IMR-90 (cell line): ENCODE measurements at regions not wholly inside any gene's neighbourhood (a gene's known extent, or its start where the extent isn't known, plus 50 kb on each side); places are given as distances from the start of the nearest gene placed in this dataset.

Experiments
- ATAC-seq: fragments of 200-7000 bp; cut with Tn5 transposase; 2 replicates; pipeline ENCODE4 v1.9.1; 2020; ENCODE audit warnings: low read depth, mild to moderate bottlenecking, moderate library complexity
- BruUV-seq: library from RNA; stranded (reverse); fragments of 400-500 nt; replicated peaks from 2 replicates; lab custom pipeline; 2021; lab: Mats Ljungman, UMichigan
- CTCF ChIA-PET: fragments of 300-600 bp; formaldehyde crosslinking; extraction: SDS; loops from one replicate; lab custom pipeline; 2021; ENCODE audit warnings: antibody characterized with exemption; lab: Yijun Ruan, JAX
- POLR2A ChIA-PET: fragments of 300-600 bp; sonication (Branson Sonifier 250); formaldehyde crosslinking; loops from one replicate; lab custom pipeline; 2022; ENCODE audit warnings: antibody characterized with exemption; ENCODE audit not compliant: unreplicated experiment; lab: Charles Lee
- DNase-seq: peaks from one replicate; pipeline ENCODE4 v3.0.0; 2013
- H2AFZ ChIP-seq: replicated peaks from 2 replicates; pipeline ENCODE3; 2013; ENCODE audit warnings: low read length, mild to moderate bottlenecking; ENCODE audit not compliant: poor library complexity
- H2AK5ac ChIP-seq: 2 replicates; pipeline ENCODE4 v1.6.1; 2013; ENCODE audit warnings: low read depth, low read length, inconsistent platforms
- H2AK9ac ChIP-seq: replicated peaks from 2 replicates; pipeline ENCODE3; 2013; ENCODE audit warnings: mild to moderate bottlenecking, low read depth, low read length, moderate library complexity; ENCODE audit not compliant: poor library complexity
- H2BK120ac ChIP-seq: 2 replicates; pipeline ENCODE4 v1.6.1; 2013; ENCODE audit warnings: low read depth, low read length, inconsistent platforms
- H2BK15ac ChIP-seq: 3 replicates; pipeline ENCODE4 v1.6.1; 2013; ENCODE audit warnings: low read depth, low read length, inconsistent platforms
- H2BK20ac ChIP-seq: 2 replicates; pipeline ENCODE4 v1.6.1; 2013; ENCODE audit warnings: low read depth, mild to moderate bottlenecking, inconsistent platforms, low read length, moderate library complexity
- H2BK5ac ChIP-seq: 2 replicates; pipeline ENCODE4 v1.6.1; 2013; ENCODE audit warnings: mild to moderate bottlenecking, low read depth, low read length, inconsistent platforms; ENCODE audit not compliant: poor library complexity, severe bottlenecking
- H3K14ac ChIP-seq: replicated peaks from 2 replicates; pipeline ENCODE4 v1.6.1; 2013; ENCODE audit warnings: low read depth, low read length, inconsistent platforms
- H3K18ac ChIP-seq: 2 replicates; pipeline ENCODE4 v1.6.1; 2013; ENCODE audit warnings: low read depth, low read length, control low read depth
- H3K23ac ChIP-seq: 2 replicates; pipeline ENCODE4 v1.6.1; 2013; ENCODE audit warnings: low read depth, low read length, inconsistent platforms
- H3K27ac ChIP-seq: 2 replicates; pipeline ENCODE4 v1.5.1; 2013; ENCODE audit warnings: mild to moderate bottlenecking, control low read depth, low read length; ENCODE audit not compliant: insufficient read depth
- H3K27me3 ChIP-seq: 2 replicates; pipeline ENCODE4 v1.6.1; 2013; ENCODE audit warnings: low read length; ENCODE audit not compliant: control insufficient read depth, insufficient read depth
- H3K36me3 ChIP-seq: 2 replicates; pipeline ENCODE4 v1.6.1; 2013; ENCODE audit warnings: low read length, mixed read lengths; ENCODE audit not compliant: control insufficient read depth, insufficient read depth
- H3K4ac ChIP-seq: 2 replicates; pipeline ENCODE4 v1.6.1; 2013; ENCODE audit warnings: low read depth, low read length, inconsistent platforms
- H3K4me1 ChIP-seq: 2 replicates; pipeline ENCODE4 v1.6.1; 2013; ENCODE audit warnings: low read length, mixed read lengths; ENCODE audit not compliant: control insufficient read depth, insufficient read depth
- H3K4me2 ChIP-seq: 2 replicates; pipeline ENCODE4 v1.6.1; 2013; ENCODE audit warnings: low read depth, mild to moderate bottlenecking, control low read depth, low read length, moderate library complexity
- H3K4me3 ChIP-seq: 2 replicates; pipeline ENCODE4 v1.5.1; 2013; ENCODE audit warnings: low read depth, mild to moderate bottlenecking, control low read depth, low read length, moderate library complexity; ENCODE audit not compliant: insufficient read depth
- H3K56ac ChIP-seq: 2 replicates; pipeline ENCODE4 v1.6.1; 2013; ENCODE audit warnings: low read length, inconsistent platforms; ENCODE audit not compliant: insufficient read depth; ENCODE audit errors: extremely low read depth
- H3K79me1 ChIP-seq, 2 experiments: 2 replicates each; pipeline ENCODE4 v1.6.1; 2013; ENCODE audit warnings: low read length in 2 of 2, inconsistent platforms in 1 of 2, low read depth in 1 of 2
- H3K9ac ChIP-seq: 2 replicates; pipeline ENCODE4 v1.6.1; 2013; ENCODE audit warnings: low read depth, low read length, control low read depth
- H3K9me1 ChIP-seq: 2 replicates; pipeline ENCODE4 v1.6.1; 2013; ENCODE audit warnings: low read length, inconsistent platforms; ENCODE audit not compliant: insufficient read depth
- H3K9me3 ChIP-seq: 2 replicates; pipeline ENCODE4 v1.6.1; 2013; ENCODE audit warnings: low read length; ENCODE audit not compliant: control insufficient read depth, insufficient read depth
- H4K20me1 ChIP-seq: 2 replicates; pipeline ENCODE4 v1.6.1; 2013; ENCODE audit warnings: low read length, inconsistent platforms; ENCODE audit not compliant: insufficient read depth
- H4K5ac ChIP-seq: 2 replicates; pipeline ENCODE4 v1.6.1; 2013; ENCODE audit warnings: mild to moderate bottlenecking, low read depth, low read length, control low read depth
- H4K8ac ChIP-seq, 2 experiments: 2 replicates each; pipeline ENCODE4 v1.6.1; 2013; ENCODE audit warnings: low read depth in 2 of 2, low read length in 2 of 2, control low read depth in 1 of 2, inconsistent platforms in 1 of 2
- H4K91ac ChIP-seq: 2 replicates; pipeline ENCODE4 v1.6.1; 2013; ENCODE audit warnings: low read depth, low read length, inconsistent platforms; ENCODE audit not compliant: insufficient read depth
- MAFK ChIP-seq: IDR thresholded peaks from 2 replicates; pipeline ENCODE4 v1.6.1; 2012; ENCODE audit warnings: low read depth, low read length, improper control_type of control experiment
- WGBS, 2 experiments: methylation state at CpG; one replicate each; pipeline versions ENCODE4 v1.1.5 to v1.1.7; 2013; ENCODE audit warnings: missing lambda C conversion rate in 2 of 2; ENCODE audit not compliant: insufficient read length in 1 of 2; ENCODE audit errors: extremely low coverage in 2 of 2; 5-methylcytosine and 5-hydroxymethylcytosine counted together
- dilution Hi-C: fragments of 300-500 bp; cut with HindIII; formaldehyde crosslinking; loops from one replicate; pipeline ENCODE4 v1.14.3; 2018; ENCODE audit warnings: low sequenced_read_pairs; ENCODE audit not compliant: unreplicated experiment
- in situ Hi-C: fragments of 300-500 bp; cut with MboI; formaldehyde crosslinking; loops from 3 replicates; pipeline ENCODE4 v1.14.3; 2019; ENCODE audit warnings: low sequenced_read_pairs, inconsistent platforms, mixed read lengths
- intact Hi-C: fragments of 100-400 bp; cut with micrococcal nuclease; formaldehyde crosslinking; loops from 2 replicates; pipeline ENCODE4 v1.10.0; 2022
- TF ChIP-seq, protein P1 (sequence below): fragments of 150-350 bp; IDR thresholded peaks from 2 replicates; pipeline ENCODE4 v1.6.1; 2017; ENCODE audit warnings: mild to moderate bottlenecking, antibody characterized with exemption, low read length, low read depth

DNA sequence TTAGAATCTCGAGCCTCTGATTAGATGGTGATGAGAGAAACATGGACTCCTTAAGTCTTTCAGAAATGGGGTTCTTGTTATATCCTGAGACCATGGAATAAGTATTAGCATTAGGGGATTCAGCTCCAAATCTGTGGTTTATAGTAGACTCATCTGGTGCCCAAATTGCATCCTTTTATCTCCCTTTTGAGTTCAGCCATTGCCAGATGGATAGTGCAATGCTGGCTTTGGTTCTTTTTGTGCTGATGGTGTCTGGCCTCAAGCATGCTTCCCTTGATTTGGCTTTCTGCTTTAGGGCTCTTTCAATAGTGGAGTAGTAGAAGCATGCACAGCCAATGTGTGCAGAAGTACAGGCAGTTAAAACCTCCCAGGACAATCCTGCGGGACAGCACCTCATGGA, 306.4 kb downstream of the TSN start:
- H3K9me1 ChIP-seq: no peaks in the 10 kb centered on the region
- no peak overlapping the region for H3K4me3 ChIP-seq
- BruUV-seq: no TSS peak
- in situ Hi-C loops: no loop called here
- no peak overlapping the region for H2AFZ ChIP-seq
- no peak overlapping the region for H3K4me2 ChIP-seq
- H3K79me1 ChIP-seq: no peaks in the 10 kb centered on the region
- H4K5ac ChIP-seq: no peak overlapping the region
- ChIA-PET CTCF (no interaction called here), POLR2A (no interaction called here)
- H3K23ac ChIP-seq: no peak overlapping the region
- no peak overlapping the region for H3K9ac ChIP-seq
- no peak for TF ChIP-seq MAFK
- TF ChIP-seq, protein P1, sequence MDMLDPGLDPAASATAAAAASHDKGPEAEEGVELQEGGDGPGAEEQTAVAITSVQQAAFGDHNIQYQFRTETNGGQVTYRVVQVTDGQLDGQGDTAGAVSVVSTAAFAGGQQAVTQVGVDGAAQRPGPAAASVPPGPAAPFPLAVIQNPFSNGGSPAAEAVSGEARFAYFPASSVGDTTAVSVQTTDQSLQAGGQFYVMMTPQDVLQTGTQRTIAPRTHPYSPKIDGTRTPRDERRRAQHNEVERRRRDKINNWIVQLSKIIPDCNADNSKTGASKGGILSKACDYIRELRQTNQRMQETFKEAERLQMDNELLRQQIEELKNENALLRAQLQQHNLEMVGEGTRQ: no peak
- H2BK120ac ChIP-seq: no peak overlapping the region
- no peak overlapping the region for H3K14ac ChIP-seq
- dilution Hi-C loops: no loop called here
- intact Hi-C loops: no loop called here
- no peak overlapping the region for H3K27ac ChIP-seq
- H2AK9ac ChIP-seq: no peak overlapping the region
- H4K20me1 ChIP-seq: no peaks in the 10 kb centered on the region
- H3K18ac ChIP-seq: no peak overlapping the region
- H3K36me3 ChIP-seq: no peaks in the 10 kb centered on the region
- DNase-seq (no peak), ATAC-seq (no peak)
- H3K4ac ChIP-seq: no peak overlapping the region
- no peak overlapping the region for H2BK15ac ChIP-seq
- H3K9me3 ChIP-seq: no peaks in the 10 kb centered on the region
- no peaks in the 10 kb centered on the region for H3K27me3 ChIP-seq
- no peak overlapping the region for H4K91ac ChIP-seq
- H2BK5ac ChIP-seq: no peak overlapping the region
- no peak overlapping the region for H2AK5ac ChIP-seq
- no peak overlapping the region for H4K8ac ChIP-seq
- H2BK20ac ChIP-seq: no peak overlapping the region
- WGBS, 2 experiments: 60% methylated on average over 1 of the region's 2 CpGs; no CpG with 5 or more reads in 1 of the 2 experiments
- H3K56ac ChIP-seq: no peak overlapping the region
- no peaks in the 10 kb centered on the region for H3K4me1 ChIP-seq
